Neural progenitor cell (in vitro differentiated cells): ENCODE measurements at regions not wholly inside any gene's neighbourhood (a gene's known extent, or its start where the extent isn't known, plus 50 kb on each side); places are given as distances from the start of the nearest gene placed in this dataset.

Experiments
- DNase-seq: peaks from one replicate; pipeline ENCODE4 v3.0.0-alpha.2; 2016; ENCODE audit warnings: low spot score
- H2AFZ ChIP-seq: fragments of 200-600 bp; sonication (generic); replicated peaks from 2 replicates; pipeline ENCODE4 v1.6.1; 2016; ENCODE audit warnings: antibody characterized with exemption
- H3F3A ChIP-seq: fragments of 200-600 bp; sonication (generic); 2 replicates; pipeline ENCODE4 v1.6.1; 2016; ENCODE audit warnings: antibody characterized with exemption, low read depth
- H3K27ac ChIP-seq: fragments of 200-600 bp; sonication (generic); 2 replicates; pipeline ENCODE4 v1.5.1; 2016; ENCODE audit warnings: mild to moderate bottlenecking
- H3K27me3 ChIP-seq: fragments of 200-600 bp; sonication (generic); 2 replicates; pipeline ENCODE4 v1.6.1; 2016; ENCODE audit warnings: mild to moderate bottlenecking, moderate library complexity
- H3K36me3 ChIP-seq: fragments of 200-600 bp; sonication (generic); 2 replicates; pipeline ENCODE4 v1.5.1; 2016
- H3K4me1 ChIP-seq: fragments of 200-600 bp; sonication (generic); 2 replicates; pipeline ENCODE4 v1.6.1; 2016; ENCODE audit warnings: mixed run types
- H3K4me2 ChIP-seq: fragments of 200-600 bp; sonication (generic); 2 replicates; pipeline ENCODE4 v1.6.1; 2016
- H3K4me3 ChIP-seq: fragments of 200-600 bp; sonication (generic); 2 replicates; pipeline ENCODE4 v1.5.1; 2016
- H3K79me2 ChIP-seq: fragments of 200-600 bp; sonication (generic); 2 replicates; pipeline ENCODE4 v1.6.1; 2016; ENCODE audit warnings: low read depth
- H3K9ac ChIP-seq: fragments of 200-600 bp; sonication (generic); 2 replicates; pipeline ENCODE4 v1.6.1; 2016
- H3K9me3 ChIP-seq: fragments of 200-600 bp; sonication (generic); 2 replicates; pipeline ENCODE4 v1.5.1; 2016; ENCODE audit warnings: low read depth
- H4K20me1 ChIP-seq: fragments of 200-600 bp; sonication (generic); 2 replicates; pipeline ENCODE4 v1.6.1; 2016; ENCODE audit warnings: low read depth
- H3K27ac Mint-ChIP-seq: 3 replicates; pipeline ENCODE4 v1.8.0; 2021; ENCODE audit warnings: mixed read lengths
- H3K27me3 Mint-ChIP-seq: 2 replicates; pipeline ENCODE4 v1.8.0; 2022; ENCODE audit warnings: low read depth, mild to moderate bottlenecking, inconsistent platforms, moderate library complexity, mixed read lengths; ENCODE audit not compliant: insufficient read depth
- H3K36me3 Mint-ChIP-seq: 3 replicates; pipeline ENCODE4 v1.8.0; 2021; ENCODE audit warnings: mixed read lengths
- H3K4me1 Mint-ChIP-seq: 3 replicates; pipeline ENCODE4 v1.8.0; 2021; ENCODE audit warnings: mixed read lengths
- H3K4me3 Mint-ChIP-seq: 3 replicates; pipeline ENCODE4 v1.8.0; 2021; ENCODE audit warnings: mild to moderate bottlenecking, moderate library complexity, mixed read lengths
- H3K9me3 Mint-ChIP-seq: 3 replicates; pipeline ENCODE4 v1.8.0; 2020; ENCODE audit warnings: mixed read lengths
- EZH2 ChIP-seq: fragments of 200-600 bp; sonication (generic); IDR thresholded peaks from 2 replicates; pipeline ENCODE4 v1.6.1; 2017; ENCODE audit warnings: antibody characterized with exemption, mild to moderate bottlenecking, moderate library complexity
- EZH2phosphoT487 ChIP-seq: fragments of 200-600 bp; sonication (generic); IDR thresholded peaks from 2 replicates; pipeline ENCODE4 v1.6.1; 2017; ENCODE audit warnings: antibody characterized with exemption
- TF ChIP-seq, protein P1 (sequence below): fragments of 200-600 bp; sonication (generic); IDR thresholded peaks from 2 replicates; pipeline ENCODE4 v1.5.1; 2017; ENCODE audit warnings: antibody characterized with exemption, mild to moderate bottlenecking

- Histone ChIP-seq H3K4me3 (no peak overlapping the region), H3K9me3 (no peaks in the 10 kb centered on the region), H3K36me3 (no peaks in the 10 kb centered on the region), H3K4me2 (no peak overlapping the region), H3K27me3 (no peaks in the 10 kb centered on the region), H3K27ac (no peak overlapping the region), H2AFZ (no peak overlapping the region), H3F3A (peaks cover 6% of the 10 kb centered on the region), H4K20me1 (peaks cover 27% of the 10 kb centered on the region), H3K9ac (no peak overlapping the region), H3K79me2 (no peaks in the 10 kb centered on the region), H3K4me1 (no peaks in the 10 kb centered on the region)
- DNase-seq, result no peak
- H3K27me3 Mint-ChIP-seq, result peaks cover 4% of the 10 kb centered on the region
- no peak for TF ChIP-seq EZH2phosphoT487
- TF ChIP-seq EZH2, result no peak
- TF ChIP-seq, protein P1, sequence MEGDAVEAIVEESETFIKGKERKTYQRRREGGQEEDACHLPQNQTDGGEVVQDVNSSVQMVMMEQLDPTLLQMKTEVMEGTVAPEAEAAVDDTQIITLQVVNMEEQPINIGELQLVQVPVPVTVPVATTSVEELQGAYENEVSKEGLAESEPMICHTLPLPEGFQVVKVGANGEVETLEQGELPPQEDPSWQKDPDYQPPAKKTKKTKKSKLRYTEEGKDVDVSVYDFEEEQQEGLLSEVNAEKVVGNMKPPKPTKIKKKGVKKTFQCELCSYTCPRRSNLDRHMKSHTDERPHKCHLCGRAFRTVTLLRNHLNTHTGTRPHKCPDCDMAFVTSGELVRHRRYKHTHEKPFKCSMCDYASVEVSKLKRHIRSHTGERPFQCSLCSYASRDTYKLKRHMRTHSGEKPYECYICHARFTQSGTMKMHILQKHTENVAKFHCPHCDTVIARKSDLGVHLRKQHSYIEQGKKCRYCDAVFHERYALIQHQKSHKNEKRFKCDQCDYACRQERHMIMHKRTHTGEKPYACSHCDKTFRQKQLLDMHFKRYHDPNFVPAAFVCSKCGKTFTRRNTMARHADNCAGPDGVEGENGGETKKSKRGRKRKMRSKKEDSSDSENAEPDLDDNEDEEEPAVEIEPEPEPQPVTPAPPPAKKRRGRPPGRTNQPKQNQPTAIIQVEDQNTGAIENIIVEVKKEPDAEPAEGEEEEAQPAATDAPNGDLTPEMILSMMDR, result no peak
- no peaks in the 10 kb centered on the region for H3K4me1 Mint-ChIP-seq
- no peak overlapping the region for H3K4me3 Mint-ChIP-seq
- no peaks in the 10 kb centered on the region for H3K36me3 Mint-ChIP-seq
- no peak overlapping the region for H3K27ac Mint-ChIP-seq
- no peaks in the 10 kb centered on the region for H3K9me3 Mint-ChIP-seq
These were observed 161.1 kb downstream of the PHETA1 start for GRCh38 chr12:111207761-111208160.

DNA sequence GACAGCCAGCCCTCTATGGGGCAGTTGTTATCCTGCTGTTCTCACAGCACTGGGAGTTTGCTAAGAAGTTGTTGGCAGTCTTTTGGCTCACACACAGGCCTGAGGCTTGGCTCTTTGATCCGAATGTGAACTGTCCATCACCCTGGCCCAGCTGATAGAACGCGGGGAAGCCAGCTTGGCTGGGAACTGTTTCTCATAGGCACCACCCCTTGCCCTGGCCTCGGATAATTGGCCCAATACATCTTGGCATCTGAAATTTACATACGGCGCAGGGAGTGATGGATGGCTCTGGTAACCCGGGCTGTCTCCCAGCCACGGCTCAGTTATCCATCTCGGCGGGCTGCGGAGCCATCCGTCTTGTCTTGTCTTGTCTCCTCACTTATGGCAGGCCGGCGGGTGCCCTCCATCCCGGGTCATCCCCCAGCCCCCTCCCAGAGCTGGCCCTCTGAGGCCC is 164.1 kb downstream of the PHETA1 start:
- H3K9ac ChIP-seq, result no peak overlapping the region
- no peak overlapping the region for H3K4me2 ChIP-seq
- Mint-ChIP-seq H3K36me3 (no peaks in the 10 kb centered on the region), H3K9me3 (no peaks in the 10 kb centered on the region), H3K27me3 (peaks cover 2% of the 10 kb centered on the region), H3K4me3 (no peak overlapping the region), H3K27ac (no peak overlapping the region), H3K4me1 (peaks cover 8% of the 10 kb centered on the region)
- no peak overlapping the region for H3K27ac ChIP-seq
- peaks cover 14% of the 10 kb centered on the region for H4K20me1 ChIP-seq
- no peaks in the 10 kb centered on the region for H3F3A ChIP-seq
- no peak overlapping the region for H2AFZ ChIP-seq
- no peaks in the 10 kb centered on the region for H3K4me1 ChIP-seq
- no peaks in the 10 kb centered on the region for H3K36me3 ChIP-seq
- DNase-seq, result no peak
- H3K4me3 ChIP-seq, result no peak overlapping the region
- H3K9me3 ChIP-seq, result no peaks in the 10 kb centered on the region
- TF ChIP-seq EZH2phosphoT487 (no peak), EZH2 (no peak)
- TF ChIP-seq, protein P1, result no peak
- H3K79me2 ChIP-seq, result no peaks in the 10 kb centered on the region
- no peaks in the 10 kb centered on the region for H3K27me3 ChIP-seq

DNA sequence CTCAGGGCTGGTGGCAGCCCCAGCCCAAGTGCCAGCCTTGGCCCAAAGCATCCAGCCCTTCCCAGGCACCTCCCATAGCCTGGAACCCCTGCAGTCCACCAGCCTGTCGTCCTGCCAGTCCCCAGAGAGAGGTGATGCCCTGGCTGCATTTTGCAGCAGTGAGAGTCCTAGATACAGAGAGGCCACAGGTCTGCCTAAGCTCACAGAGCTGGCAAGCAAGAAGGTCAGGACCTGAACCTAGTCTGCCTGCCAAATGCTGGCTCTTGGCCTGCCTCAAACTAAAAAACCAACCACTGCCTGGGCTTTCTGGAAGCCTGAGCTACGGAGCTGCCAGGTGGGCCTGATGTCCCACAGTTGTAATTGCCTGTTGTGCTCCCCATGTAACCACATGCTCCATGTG is 164.9 kb downstream of the PHETA1 start:
- Histone ChIP-seq H3K36me3 (no peaks in the 10 kb centered on the region), H3K9me3 (no peaks in the 10 kb centered on the region), H3K4me2 (no peak overlapping the region), H3K27ac (no peak overlapping the region), H3K4me3 (no peak overlapping the region), H3K27me3 (no peaks in the 10 kb centered on the region), H3K79me2 (no peaks in the 10 kb centered on the region), H3F3A (no peaks in the 10 kb centered on the region), H3K4me1 (no peaks in the 10 kb centered on the region), H2AFZ (no peak overlapping the region), H3K9ac (no peak overlapping the region), H4K20me1 (peaks cover 8% of the 10 kb centered on the region)
- no peak for TF ChIP-seq EZH2
- no peak for TF ChIP-seq EZH2phosphoT487
- TF ChIP-seq, protein P1, result no peak
- H3K4me1 Mint-ChIP-seq, result peaks cover 11% of the 10 kb centered on the region
- H3K27me3 Mint-ChIP-seq, result no peaks in the 10 kb centered on the region
- no peaks in the 10 kb centered on the region for H3K9me3 Mint-ChIP-seq
- H3K36me3 Mint-ChIP-seq, result no peaks in the 10 kb centered on the region
- no peak overlapping the region for H3K4me3 Mint-ChIP-seq
- no peak for DNase-seq
- no peak overlapping the region for H3K27ac Mint-ChIP-seq
